ENCODE measurements at regions not wholly inside any gene's neighbourhood (a gene's known extent, or its start where the extent isn't known, plus 50 kb on each side); places are given as distances from the start of the nearest gene placed in this dataset.

- no peak for TF ChIP-seq CTCF (IDR thresholded peaks at IDR 0.05)
- no peak for TF ChIP-seq POLR2A (IDR thresholded peaks at IDR 0.05)
Observed at GRCh38 chr22:27389727-27390075, 411.9 kb downstream of the MN1 start.
